Gastrocnemius medialis (tissue), 4 donors: ENCODE measurements at regions not wholly inside any gene's neighbourhood (a gene's known extent, or its start where the extent isn't known, plus 50 kb on each side); places are given as distances from the start of the nearest gene placed in this dataset.

ENCODE experiments used
- POLR2A ChIP-seq, 2 donors: fragments of 450-650 bp; IDR thresholded peaks; one replicate each; pipeline ENCODE4 v1.6.1; 2017; ENCODE audit warnings: antibody characterized with exemption in 2 of 2, mild to moderate bottlenecking in 2 of 2, moderate library complexity in 2 of 2
- TF ChIP-seq, protein P1 (sequence below), 5 experiments: fragments of 450-650 bp in 3 of 5; fragments of 200-600 bp in 2 of 5; sonication (generic) in 2 of 5; IDR thresholded peaks in 4 of 5; conservative IDR thresholded peaks in 1 of 5; 1 replicate in 4 of 5; 2 replicates in 1 of 5; pipeline ENCODE4 v1.5.1; 2016 to 2019; ENCODE audit warnings: antibody characterized with exemption in 5 of 5, mild to moderate bottlenecking in 3 of 5, moderate library complexity in 3 of 5

DNA sequence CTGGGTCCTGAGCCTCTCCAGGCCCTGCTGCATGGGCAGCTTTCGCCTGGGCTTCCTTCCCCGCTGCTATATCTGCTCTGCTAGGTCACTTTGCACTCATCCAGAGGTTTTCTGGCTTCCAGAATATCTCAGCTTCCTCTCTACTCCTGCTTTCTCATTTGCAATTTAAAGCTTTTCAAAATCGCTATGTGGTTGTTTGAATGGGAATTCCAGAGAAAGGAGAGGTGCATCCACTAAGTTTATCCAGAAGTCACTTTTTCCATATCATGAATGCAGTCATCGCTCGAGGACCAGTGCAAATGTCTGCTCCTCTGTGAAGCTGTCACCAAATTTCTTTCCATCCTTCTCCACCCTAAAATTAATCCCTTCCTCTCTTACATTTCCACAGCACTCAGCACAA is 61.2 kb downstream of the SOD2 start:
- no peak for TF ChIP-seq POLR2A (IDR thresholded peaks at IDR 0.05)
- TF ChIP-seq, protein P1, sequence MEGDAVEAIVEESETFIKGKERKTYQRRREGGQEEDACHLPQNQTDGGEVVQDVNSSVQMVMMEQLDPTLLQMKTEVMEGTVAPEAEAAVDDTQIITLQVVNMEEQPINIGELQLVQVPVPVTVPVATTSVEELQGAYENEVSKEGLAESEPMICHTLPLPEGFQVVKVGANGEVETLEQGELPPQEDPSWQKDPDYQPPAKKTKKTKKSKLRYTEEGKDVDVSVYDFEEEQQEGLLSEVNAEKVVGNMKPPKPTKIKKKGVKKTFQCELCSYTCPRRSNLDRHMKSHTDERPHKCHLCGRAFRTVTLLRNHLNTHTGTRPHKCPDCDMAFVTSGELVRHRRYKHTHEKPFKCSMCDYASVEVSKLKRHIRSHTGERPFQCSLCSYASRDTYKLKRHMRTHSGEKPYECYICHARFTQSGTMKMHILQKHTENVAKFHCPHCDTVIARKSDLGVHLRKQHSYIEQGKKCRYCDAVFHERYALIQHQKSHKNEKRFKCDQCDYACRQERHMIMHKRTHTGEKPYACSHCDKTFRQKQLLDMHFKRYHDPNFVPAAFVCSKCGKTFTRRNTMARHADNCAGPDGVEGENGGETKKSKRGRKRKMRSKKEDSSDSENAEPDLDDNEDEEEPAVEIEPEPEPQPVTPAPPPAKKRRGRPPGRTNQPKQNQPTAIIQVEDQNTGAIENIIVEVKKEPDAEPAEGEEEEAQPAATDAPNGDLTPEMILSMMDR (IDR thresholded peaks at IDR 0.05 in 4 of 5, conservative IDR thresholded peaks at IDR 0.05 in 1 of 5): no peak
